Psoas muscle (tissue), 7 donors: ENCODE measurements at regions not wholly inside any gene's neighbourhood (a gene's known extent, or its start where the extent isn't known, plus 50 kb on each side); places are given as distances from the start of the nearest gene placed in this dataset.
A peak's percentile ranks its signal among the peaks of the same experiment; 100 is the strongest.

Experiments used
- ATAC-seq, 4 donors: fragments of 200-7000 bp; cut with Tn5 transposase; one replicate each; pipeline ENCODE4 v1.9.1; 2020; ENCODE audit warnings: moderate library complexity in 3 of 4, mild to moderate bottlenecking in 2 of 4
- DNase-seq, 2 donors: peaks; one replicate each; pipeline ENCODE4 v3.0.0-alpha.2; 2020
- H3K27ac ChIP-seq: fragments of 200-600 bp; one replicate; pipeline ENCODE4 v1.8.0; 2022
- H3K27me3 ChIP-seq, 3 donors: fragments of 200-600 bp in 1 of 3; one replicate each; pipeline versions ENCODE4 v1.6.1 to v1.8.0; 2013 to 2022; ENCODE audit warnings: low read length in 2 of 3, mild to moderate bottlenecking in 2 of 3, moderate library complexity in 1 of 3; ENCODE audit not compliant: insufficient read depth in 3 of 3
- H3K36me3 ChIP-seq, 2 donors: fragments of 200-600 bp in 1 of 2; one replicate each; pipeline versions ENCODE4 v1.6.1 to v1.8.0; 2013 to 2022; ENCODE audit warnings: low read depth in 1 of 2, mild to moderate bottlenecking in 1 of 2, moderate library complexity in 1 of 2; ENCODE audit not compliant: insufficient read depth in 1 of 2
- H3K4me1 ChIP-seq: fragments of 200-600 bp; one replicate; pipeline ENCODE4 v1.8.0; 2022
- H3K4me3 ChIP-seq: fragments of 200-600 bp; one replicate; pipeline ENCODE4 v1.8.0; 2022; ENCODE audit warnings: mild to moderate bottlenecking
- H3K9me3 ChIP-seq: fragments of 200-600 bp; one replicate; pipeline ENCODE4 v1.8.0; 2022
- CTCF ChIP-seq: fragments of 200-600 bp; IDR thresholded peaks from one replicate; pipeline ENCODE4 v1.8.0; 2022; ENCODE audit warnings: antibody characterized with exemption
- WGBS, 3 donors: extraction: QIAGEN DNeasy Blood & Tissue Kit; methylation state at CpG; one replicate each; pipeline versions ENCODE4 v1.1.6 to v1.1.7; 2013; 5-methylcytosine and 5-hydroxymethylcytosine counted together
- intact Hi-C, 2 donors: fragments of 100-400 bp; cut with DNase I; formaldehyde crosslinking; loops; one replicate each; pipeline versions ENCODE4 v1.11.0 to v1.14.2; 2022
- donor health status: healthy with polysubstance abuse.
- donor health status: DM: no; HTN: no; CAD: no; lungs with moderate emphysema.
- donor health status: Bipolar disorder and iron deficiency.
- donor health status: healthy.
- donor health status: DM: yes; HTN: yes; CAD: no.
- donor health status: DM: no; HTN: no; CAD: no.
- donor health status: DM: yes; HTN: yes; CAD: no.

- DNase-seq (no peak), ATAC-seq (peak in 2 of 4 donors; percentile 63 to 74)
- 60 to 64% (median 63%) methylated on average over 17 of the region's 17 CpGs for WGBS, 3 donors
- H3K36me3 ChIP-seq: no peaks in the 10 kb centered on the region
- no peak for TF ChIP-seq CTCF
- H3K4me1 ChIP-seq: peaks cover 8% of the 10 kb centered on the region
- intact Hi-C loops: no loop called here
- no peak overlapping the region for H3K4me3 ChIP-seq
- H3K27ac ChIP-seq: peak overlapping the region; percentile 36
- H3K27me3 ChIP-seq: peaks cover 0 to 3% (median 0%) of the 10 kb centered on the region in 3 donors
- no peaks in the 10 kb centered on the region for H3K9me3 ChIP-seq
These were observed 773.1 kb upstream of the NR2F2 start for GRCh38 chr15:95557226-95558046.

GRCh38 chr15:95558131-95558530, 772.4 kb upstream of the NR2F2 start:
- no peak overlapping the region for H3K27ac ChIP-seq
- intact Hi-C loops: no loop called here
- no peak for ATAC-seq
- 91 to 95% (median 94%) methylated on average over 2 of the region's 2 CpGs for whole genome bisulfite sequencing, 3 donors
- H3K27me3 ChIP-seq: peaks cover 0 to 3% (median 0%) of the 10 kb centered on the region in 3 donors
- H3K4me1 ChIP-seq: peaks cover 8% of the 10 kb centered on the region
- DNase-seq: no peak
- no peaks in the 10 kb centered on the region for H3K9me3 ChIP-seq
- H3K4me3 ChIP-seq: no peak overlapping the region
- no peaks in the 10 kb centered on the region for H3K36me3 ChIP-seq
- no peak for TF ChIP-seq CTCF

GRCh38 chr15:95558916-95559315, 771.6 kb upstream of the NR2F2 start:
- no peak overlapping the region for H3K27ac ChIP-seq
- TF ChIP-seq CTCF: no peak
- intact Hi-C loops: no loop called here
- WGBS, 3 donors: 87 to 92% (median 90%) methylated on average over 2 of the region's 2 CpGs
- no peak for DNase-seq
- peaks cover 8% of the 10 kb centered on the region for H3K4me1 ChIP-seq
- H3K9me3 ChIP-seq: no peaks in the 10 kb centered on the region
- H3K4me3 ChIP-seq: no peak overlapping the region
- ATAC-seq: no peak
- H3K27me3 ChIP-seq: peaks cover 0 to 3% (median 2%) of the 10 kb centered on the region in 3 donors
- H3K36me3 ChIP-seq: no peaks in the 10 kb centered on the region

- no peak for DNase-seq
- 71 to 88% (median 82%) methylated on average over 7 of the region's 7 CpGs for WGBS, 3 donors
- H3K9me3 ChIP-seq: no peaks in the 10 kb centered on the region
- no peak overlapping the region for H3K27ac ChIP-seq
- no peaks in the 10 kb centered on the region for H3K36me3 ChIP-seq
- TF ChIP-seq CTCF: no peak
- H3K4me1 ChIP-seq: peaks cover 8% of the 10 kb centered on the region
- no peak overlapping the region for H3K4me3 ChIP-seq
- peak in 2 of 4 donors; percentile 34 to 42 for ATAC-seq
- intact Hi-C loops: no loop called here
- peaks cover 0 to 3% (median 2%) of the 10 kb centered on the region in 3 donors for H3K27me3 ChIP-seq
These were observed 770.6 kb upstream of the NR2F2 start for GRCh38 chr15:95559875-95560394.
